IMR-90 (cell line): ENCODE measurements at regions not wholly inside any gene's neighbourhood (a gene's known extent, or its start where the extent isn't known, plus 50 kb on each side); places are given as distances from the start of the nearest gene placed in this dataset.

Experiments
- ATAC-seq: fragments of 200-7000 bp; cut with Tn5 transposase; 2 replicates; pipeline ENCODE4 v1.9.1; 2020; ENCODE audit warnings: low read depth, mild to moderate bottlenecking, moderate library complexity
- BruUV-seq: library from RNA; stranded (reverse); fragments of 400-500 nt; replicated peaks from 2 replicates; lab custom pipeline; 2021; lab: Mats Ljungman, UMichigan
- CTCF ChIA-PET: fragments of 300-600 bp; formaldehyde crosslinking; extraction: SDS; loops from one replicate; lab custom pipeline; 2021; ENCODE audit warnings: antibody characterized with exemption; lab: Yijun Ruan, JAX
- POLR2A ChIA-PET: fragments of 300-600 bp; sonication (Branson Sonifier 250); formaldehyde crosslinking; loops from one replicate; lab custom pipeline; 2022; ENCODE audit warnings: antibody characterized with exemption; ENCODE audit not compliant: unreplicated experiment; lab: Charles Lee
- DNase-seq: peaks from one replicate; pipeline ENCODE4 v3.0.0; 2013
- H2AFZ ChIP-seq: replicated peaks from 2 replicates; pipeline ENCODE3; 2013; ENCODE audit warnings: low read length, mild to moderate bottlenecking; ENCODE audit not compliant: poor library complexity
- H2AK5ac ChIP-seq: 2 replicates; pipeline ENCODE4 v1.6.1; 2013; ENCODE audit warnings: low read depth, low read length, inconsistent platforms
- H2AK9ac ChIP-seq: replicated peaks from 2 replicates; pipeline ENCODE3; 2013; ENCODE audit warnings: mild to moderate bottlenecking, low read depth, low read length, moderate library complexity; ENCODE audit not compliant: poor library complexity
- H2BK120ac ChIP-seq: 2 replicates; pipeline ENCODE4 v1.6.1; 2013; ENCODE audit warnings: low read depth, low read length, inconsistent platforms
- H2BK15ac ChIP-seq: 3 replicates; pipeline ENCODE4 v1.6.1; 2013; ENCODE audit warnings: low read depth, low read length, inconsistent platforms
- H2BK20ac ChIP-seq: 2 replicates; pipeline ENCODE4 v1.6.1; 2013; ENCODE audit warnings: low read depth, mild to moderate bottlenecking, inconsistent platforms, low read length, moderate library complexity
- H2BK5ac ChIP-seq: 2 replicates; pipeline ENCODE4 v1.6.1; 2013; ENCODE audit warnings: mild to moderate bottlenecking, low read depth, low read length, inconsistent platforms; ENCODE audit not compliant: poor library complexity, severe bottlenecking
- H3K14ac ChIP-seq: replicated peaks from 2 replicates; pipeline ENCODE4 v1.6.1; 2013; ENCODE audit warnings: low read depth, low read length, inconsistent platforms
- H3K18ac ChIP-seq: 2 replicates; pipeline ENCODE4 v1.6.1; 2013; ENCODE audit warnings: low read depth, low read length, control low read depth
- H3K23ac ChIP-seq: 2 replicates; pipeline ENCODE4 v1.6.1; 2013; ENCODE audit warnings: low read depth, low read length, inconsistent platforms
- H3K27ac ChIP-seq: 2 replicates; pipeline ENCODE4 v1.5.1; 2013; ENCODE audit warnings: mild to moderate bottlenecking, control low read depth, low read length; ENCODE audit not compliant: insufficient read depth
- H3K27me3 ChIP-seq: 2 replicates; pipeline ENCODE4 v1.6.1; 2013; ENCODE audit warnings: low read length; ENCODE audit not compliant: control insufficient read depth, insufficient read depth
- H3K36me3 ChIP-seq: 2 replicates; pipeline ENCODE4 v1.6.1; 2013; ENCODE audit warnings: low read length, mixed read lengths; ENCODE audit not compliant: control insufficient read depth, insufficient read depth
- H3K4ac ChIP-seq: 2 replicates; pipeline ENCODE4 v1.6.1; 2013; ENCODE audit warnings: low read depth, low read length, inconsistent platforms
- H3K4me1 ChIP-seq: 2 replicates; pipeline ENCODE4 v1.6.1; 2013; ENCODE audit warnings: low read length, mixed read lengths; ENCODE audit not compliant: control insufficient read depth, insufficient read depth
- H3K4me2 ChIP-seq: 2 replicates; pipeline ENCODE4 v1.6.1; 2013; ENCODE audit warnings: low read depth, mild to moderate bottlenecking, control low read depth, low read length, moderate library complexity
- H3K4me3 ChIP-seq: 2 replicates; pipeline ENCODE4 v1.5.1; 2013; ENCODE audit warnings: low read depth, mild to moderate bottlenecking, control low read depth, low read length, moderate library complexity; ENCODE audit not compliant: insufficient read depth
- H3K56ac ChIP-seq: 2 replicates; pipeline ENCODE4 v1.6.1; 2013; ENCODE audit warnings: low read length, inconsistent platforms; ENCODE audit not compliant: insufficient read depth; ENCODE audit errors: extremely low read depth
- H3K79me1 ChIP-seq, 2 experiments: 2 replicates each; pipeline ENCODE4 v1.6.1; 2013; ENCODE audit warnings: low read length in 2 of 2, inconsistent platforms in 1 of 2, low read depth in 1 of 2
- H3K9ac ChIP-seq: 2 replicates; pipeline ENCODE4 v1.6.1; 2013; ENCODE audit warnings: low read depth, low read length, control low read depth
- H3K9me1 ChIP-seq: 2 replicates; pipeline ENCODE4 v1.6.1; 2013; ENCODE audit warnings: low read length, inconsistent platforms; ENCODE audit not compliant: insufficient read depth
- H3K9me3 ChIP-seq: 2 replicates; pipeline ENCODE4 v1.6.1; 2013; ENCODE audit warnings: low read length; ENCODE audit not compliant: control insufficient read depth, insufficient read depth
- H4K20me1 ChIP-seq: 2 replicates; pipeline ENCODE4 v1.6.1; 2013; ENCODE audit warnings: low read length, inconsistent platforms; ENCODE audit not compliant: insufficient read depth
- H4K5ac ChIP-seq: 2 replicates; pipeline ENCODE4 v1.6.1; 2013; ENCODE audit warnings: mild to moderate bottlenecking, low read depth, low read length, control low read depth
- H4K8ac ChIP-seq, 2 experiments: 2 replicates each; pipeline ENCODE4 v1.6.1; 2013; ENCODE audit warnings: low read depth in 2 of 2, low read length in 2 of 2, control low read depth in 1 of 2, inconsistent platforms in 1 of 2
- H4K91ac ChIP-seq: 2 replicates; pipeline ENCODE4 v1.6.1; 2013; ENCODE audit warnings: low read depth, low read length, inconsistent platforms; ENCODE audit not compliant: insufficient read depth
- BHLHE40 ChIP-seq: fragments of 150-350 bp; IDR thresholded peaks from 2 replicates; pipeline ENCODE4 v1.6.1; 2016; ENCODE audit warnings: mild to moderate bottlenecking, low read depth, low read length
- CEBPB ChIP-seq: IDR thresholded peaks from 2 replicates; pipeline ENCODE4 v1.6.1; 2012; ENCODE audit warnings: low read depth, low read length, improper control_type of control experiment
- CTCF ChIP-seq: conservative IDR thresholded peaks from 2 replicates; pipeline ENCODE4 v1.5.1; 2012; ENCODE audit warnings: mild to moderate bottlenecking, low read depth, low read length, improper control_type of control experiment
- ELK1 ChIP-seq: fragments of 150-350 bp; IDR thresholded peaks from 2 replicates; pipeline ENCODE4 v1.6.1; 2016; ENCODE audit warnings: low read depth, mild to moderate bottlenecking, low read length, moderate library complexity, borderline replicate concordance
- FOS ChIP-seq: fragments of 150-350 bp; IDR thresholded peaks from 2 replicates; pipeline ENCODE4 v1.6.1; 2016; ENCODE audit warnings: low read depth, low read length
- MAFK ChIP-seq: IDR thresholded peaks from 2 replicates; pipeline ENCODE4 v1.6.1; 2012; ENCODE audit warnings: low read depth, low read length, improper control_type of control experiment
- MAZ ChIP-seq: IDR thresholded peaks from 2 replicates; pipeline ENCODE4 v1.6.1; 2012; ENCODE audit warnings: low read depth, mild to moderate bottlenecking, low read length, improper control_type of control experiment, moderate library complexity, borderline replicate concordance
- RFX5 ChIP-seq: IDR thresholded peaks from 2 replicates; pipeline ENCODE4 v1.8.0; 2012; ENCODE audit warnings: low read depth, mild to moderate bottlenecking, low read length, moderate library complexity
- WGBS, 2 experiments: methylation state at CpG; one replicate each; pipeline versions ENCODE4 v1.1.5 to v1.1.7; 2013; ENCODE audit warnings: missing lambda C conversion rate in 2 of 2; ENCODE audit not compliant: insufficient read length in 1 of 2; ENCODE audit errors: extremely low coverage in 2 of 2; 5-methylcytosine and 5-hydroxymethylcytosine counted together
- dilution Hi-C: fragments of 300-500 bp; cut with HindIII; formaldehyde crosslinking; loops from one replicate; pipeline ENCODE4 v1.14.3; 2018; ENCODE audit warnings: low sequenced_read_pairs; ENCODE audit not compliant: unreplicated experiment
- in situ Hi-C: fragments of 300-500 bp; cut with MboI; formaldehyde crosslinking; loops from 3 replicates; pipeline ENCODE4 v1.14.3; 2019; ENCODE audit warnings: low sequenced_read_pairs, inconsistent platforms, mixed read lengths
- intact Hi-C: fragments of 100-400 bp; cut with micrococcal nuclease; formaldehyde crosslinking; loops from 2 replicates; pipeline ENCODE4 v1.10.0; 2022

GRCh38 chr10:52959810-52960209 lies 187.2 kb upstream of the MBL2 start:
- no peak overlapping the region for H4K8ac ChIP-seq
- H3K79me1 ChIP-seq = no peaks in the 10 kb centered on the region
- no peak overlapping the region for H3K18ac ChIP-seq
- no peak overlapping the region for H2BK120ac ChIP-seq
- WGBS, 2 experiments = no CpG with 5 or more reads among the region's 2 CpGs
- dilution Hi-C loops (no loop called here), intact Hi-C loops (no loop called here), in situ Hi-C loops (no loop called here)
- H2BK15ac ChIP-seq = no peak overlapping the region
- H3K9me1 ChIP-seq = no peaks in the 10 kb centered on the region
- no peak overlapping the region for H3K14ac ChIP-seq
- no peak overlapping the region for H3K56ac ChIP-seq
- H3K27me3 ChIP-seq = no peaks in the 10 kb centered on the region
- H3K4me3 ChIP-seq = no peak overlapping the region
- DNase-seq (no peak), ATAC-seq (no peak)
- BruUV-seq = no TSS peak
- ChIA-PET CTCF (no interaction called here), POLR2A (no interaction called here)
- no peaks in the 10 kb centered on the region for H3K9me3 ChIP-seq
- no peak overlapping the region for H2AK5ac ChIP-seq
- no peak overlapping the region for H2BK20ac ChIP-seq
- H3K9ac ChIP-seq = no peak overlapping the region
- TF ChIP-seq CTCF (no peak), FOS (no peak), BHLHE40 (no peak), CEBPB (no peak), ELK1 (no peak), MAFK (no peak), RFX5 (no peak), MAZ (no peak)
- H3K4me1 ChIP-seq = no peaks in the 10 kb centered on the region
- H3K4ac ChIP-seq = no peak overlapping the region
- no peak overlapping the region for H2AK9ac ChIP-seq
- H4K20me1 ChIP-seq = no peaks in the 10 kb centered on the region
- H3K27ac ChIP-seq = no peak overlapping the region
- H2AFZ ChIP-seq = no peak overlapping the region
- no peak overlapping the region for H2BK5ac ChIP-seq
- H4K91ac ChIP-seq = no peak overlapping the region
- no peak overlapping the region for H3K23ac ChIP-seq
- H3K36me3 ChIP-seq = no peaks in the 10 kb centered on the region
- no peak overlapping the region for H4K5ac ChIP-seq
- no peak overlapping the region for H3K4me2 ChIP-seq
